ENCODE measurements at regions not wholly inside any gene's neighbourhood (a gene's known extent, or its start where the extent isn't known, plus 50 kb on each side); places are given as distances from the start of the nearest gene placed in this dataset.

DNA sequence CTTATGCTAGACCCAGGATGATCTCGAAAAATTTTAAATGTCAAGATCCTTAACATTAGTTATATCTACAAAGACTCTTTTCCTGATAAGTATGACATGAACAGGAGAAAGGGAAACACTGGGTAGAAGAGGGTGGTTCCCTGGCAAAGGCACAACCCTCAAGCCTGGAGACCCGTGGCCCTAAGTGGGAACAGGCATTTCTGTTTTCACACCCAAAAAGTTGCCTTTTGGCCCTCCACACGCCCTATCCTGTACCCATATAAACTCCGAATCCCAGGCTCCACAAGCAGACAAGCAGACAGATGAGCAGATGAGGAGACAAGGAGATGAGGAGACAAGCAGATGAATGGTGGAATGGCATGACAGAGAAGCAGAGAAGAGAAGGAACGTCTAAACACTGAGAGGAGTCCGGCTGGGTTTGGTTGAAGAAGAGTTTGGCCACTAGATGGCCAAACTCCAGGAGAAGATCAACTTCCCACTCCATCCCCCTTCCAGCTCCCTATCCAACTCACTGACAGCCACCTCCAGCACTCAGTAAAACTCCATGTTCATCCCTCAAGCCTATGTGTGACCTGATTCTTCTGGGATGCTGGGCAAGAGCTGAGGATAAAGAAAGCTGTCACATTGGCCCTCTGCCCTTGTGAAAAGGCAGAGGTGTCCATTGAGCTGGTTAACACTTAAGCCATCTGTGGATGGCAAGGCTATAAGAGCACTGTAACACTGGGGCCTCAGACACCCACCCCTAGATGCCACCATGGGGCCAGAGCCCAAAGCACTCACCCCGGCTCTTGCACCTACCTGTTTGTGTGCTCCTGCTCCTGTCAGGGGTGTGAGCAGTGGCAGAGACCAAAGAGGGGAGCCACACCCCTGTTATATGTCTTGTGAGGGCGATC is 139.6 kb upstream of the FAM20A start:
- DNase-seq (ENCODE audit: low read depth): no peak

DNA sequence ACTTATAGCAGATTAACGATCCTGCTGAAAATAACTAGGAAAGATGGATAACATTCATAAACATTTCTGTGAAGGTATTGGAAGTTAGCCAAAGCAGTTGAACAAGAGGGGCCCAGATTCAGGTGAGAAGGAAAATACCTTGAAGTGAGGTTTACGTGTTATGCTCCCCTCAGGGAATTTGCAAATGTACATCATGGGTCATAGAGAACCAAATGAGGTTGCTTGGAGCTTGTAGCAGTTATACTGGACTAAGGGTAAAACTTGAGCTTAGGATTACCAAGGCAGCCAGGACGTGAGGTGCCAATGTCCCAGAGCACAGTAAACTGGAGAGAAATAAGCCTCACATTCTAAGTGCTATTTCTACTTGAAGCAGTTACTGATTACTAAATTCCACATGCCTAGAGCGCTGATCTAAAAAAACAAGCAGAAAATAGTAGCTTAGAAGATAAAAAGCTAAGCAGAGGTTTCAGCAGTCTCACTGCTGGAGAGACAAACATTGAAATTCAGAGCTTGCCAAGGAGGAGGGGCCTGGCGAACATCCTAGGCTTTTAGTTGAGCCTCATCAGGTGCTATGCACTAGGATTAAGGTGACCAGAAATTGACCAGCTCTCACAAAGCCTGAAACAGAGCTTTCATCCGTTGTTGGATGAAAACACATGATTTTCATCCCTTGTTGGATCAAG is 136.7 kb upstream of the FAM20A start:
- DNase-seq (ENCODE audit: low read depth): no peak

DNA sequence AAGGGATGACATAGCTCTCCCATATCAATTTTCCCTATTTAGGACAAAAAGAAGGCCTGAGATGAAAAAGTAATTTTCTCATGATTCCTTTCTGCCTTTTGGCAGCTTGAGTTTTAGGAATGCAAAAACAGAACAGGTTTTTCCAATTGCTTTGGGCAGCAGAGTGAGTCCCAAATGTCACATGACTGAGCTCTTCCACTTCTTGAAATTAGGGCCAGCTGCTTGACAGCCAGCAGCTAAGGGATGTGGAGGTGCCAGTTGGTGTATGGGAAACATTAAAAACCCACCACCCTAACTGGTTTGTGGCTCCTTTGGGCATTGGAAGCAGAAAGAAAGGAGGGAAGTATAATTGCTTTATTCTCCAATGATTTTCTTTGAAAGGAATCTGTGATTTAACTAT is 133.8 kb upstream of the FAM20A start:
- no peak for DNase-seq (ENCODE audit: low read depth)

DNA sequence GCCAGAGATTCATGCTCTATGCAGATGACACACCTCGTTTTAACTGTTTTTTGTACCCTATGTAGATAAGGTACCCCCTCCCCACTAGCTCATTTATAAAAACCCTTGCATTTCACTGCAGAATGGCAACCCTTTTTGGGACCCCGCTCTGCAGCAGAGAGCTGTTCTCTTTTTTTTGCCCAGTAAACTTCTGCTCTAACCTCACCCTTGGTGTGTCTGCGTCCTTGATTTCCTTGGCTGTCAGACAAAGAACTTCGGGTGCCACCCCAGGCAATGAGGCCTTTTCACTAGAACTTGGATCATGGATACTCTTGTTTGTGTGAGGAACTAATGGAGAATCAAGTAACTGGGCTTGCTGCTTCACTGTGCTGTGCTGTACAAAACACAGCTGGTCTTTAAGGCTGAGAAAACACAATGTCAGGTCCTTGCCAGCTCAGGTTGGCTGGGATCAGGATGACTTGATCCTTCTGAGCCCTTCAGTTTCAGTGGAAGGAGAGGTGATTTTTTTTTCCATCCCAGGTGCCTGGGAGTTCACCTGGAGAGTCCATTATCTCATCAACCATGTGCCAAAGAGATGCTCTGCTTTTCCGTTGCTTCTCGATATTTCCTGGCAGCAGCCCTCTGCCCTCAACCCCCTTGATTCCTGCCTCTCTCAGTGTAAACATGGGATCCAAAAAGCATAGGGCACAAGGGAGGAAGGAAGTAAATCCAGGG is 133.2 kb upstream of the FAM20A start:
- DNase-seq (ENCODE audit: low read depth): no peak

DNA sequence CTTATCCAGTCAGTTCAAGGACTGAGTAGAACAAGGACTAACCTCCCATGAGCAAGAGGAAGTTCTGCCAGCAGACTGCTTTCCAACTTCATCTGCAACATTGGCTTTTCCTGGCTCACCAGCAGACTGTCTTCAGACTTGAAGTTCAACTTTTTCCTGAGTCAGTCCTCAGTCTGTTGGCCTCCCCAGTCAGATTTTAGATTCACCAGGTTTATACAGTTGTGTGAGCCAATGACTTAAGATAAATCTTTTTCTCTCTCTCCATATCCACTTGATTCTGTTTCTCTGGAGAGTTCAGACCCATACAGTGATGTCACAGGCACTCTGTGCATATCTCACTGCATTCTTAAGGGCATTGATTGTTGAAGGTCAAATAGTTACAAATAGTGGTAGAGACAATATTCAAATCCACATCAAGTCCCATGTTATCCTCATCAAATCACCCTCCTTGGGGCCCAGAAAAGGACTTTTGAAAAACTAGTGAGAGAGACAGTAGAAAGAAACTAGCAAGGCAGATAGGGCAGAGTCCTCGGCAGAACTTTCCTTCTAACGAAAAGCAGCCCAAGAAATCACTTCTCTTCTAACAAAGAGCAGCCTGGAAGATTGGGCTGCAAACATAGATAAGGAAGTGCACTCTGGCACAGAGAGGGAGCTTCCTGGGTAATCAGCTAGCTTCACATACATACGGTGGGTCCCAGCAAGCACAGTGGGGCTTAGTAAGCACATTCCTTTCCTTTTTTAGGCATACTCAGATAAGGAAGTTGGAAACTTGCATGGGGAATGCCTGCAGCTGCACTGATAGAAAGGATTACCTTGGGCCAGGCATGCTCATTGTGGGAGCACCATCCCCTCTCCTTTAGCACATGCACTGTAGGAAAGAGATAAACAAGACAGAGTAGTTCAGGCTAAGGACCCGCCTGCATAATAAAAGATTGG is 132.3 kb upstream of the FAM20A start:
- DNase-seq (ENCODE audit: low read depth): no peak

DNA sequence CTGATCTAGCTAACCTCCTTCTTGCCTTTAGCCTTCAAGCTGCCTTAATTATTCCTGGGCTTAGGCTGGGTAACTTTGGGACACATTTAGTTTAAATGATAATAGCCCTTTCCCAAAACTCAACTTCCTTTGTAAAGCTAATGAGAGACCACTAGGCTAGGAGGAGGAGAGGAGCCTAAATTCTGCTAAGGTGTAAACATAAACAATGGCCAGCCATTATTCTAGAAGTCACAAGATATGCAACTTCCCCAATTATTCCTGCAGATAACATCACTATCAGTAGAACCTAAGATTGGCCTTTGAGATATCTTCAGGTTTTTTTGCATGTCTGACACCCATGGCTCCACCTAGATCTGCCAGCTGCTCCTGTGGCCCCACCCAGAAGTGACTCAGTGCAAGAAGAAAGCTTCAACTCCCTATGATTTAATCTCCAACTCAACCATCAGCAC is 131.2 kb upstream of the FAM20A start:
- DNase-seq (ENCODE audit: low read depth): no peak

DNA sequence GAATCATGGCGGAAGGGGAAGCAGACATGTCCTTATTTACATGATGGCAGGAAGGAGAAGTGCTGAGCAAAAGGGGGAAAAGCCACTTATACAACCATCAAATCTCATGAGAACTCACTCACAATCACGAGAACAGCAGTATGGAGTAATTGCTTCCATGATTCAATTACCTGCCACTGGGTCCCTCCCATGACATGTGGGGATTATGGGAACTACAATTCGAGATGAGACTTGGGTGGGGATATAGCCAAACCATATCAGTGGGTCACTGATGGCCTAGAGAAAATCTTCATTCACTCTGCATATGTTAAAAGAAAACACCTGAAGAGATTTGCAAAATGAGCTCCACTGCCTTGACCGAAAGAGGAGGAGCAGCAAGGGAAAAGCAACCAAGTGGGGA is 130.3 kb upstream of the FAM20A start:
- DNase-seq (ENCODE audit: low read depth): no peak

DNA sequence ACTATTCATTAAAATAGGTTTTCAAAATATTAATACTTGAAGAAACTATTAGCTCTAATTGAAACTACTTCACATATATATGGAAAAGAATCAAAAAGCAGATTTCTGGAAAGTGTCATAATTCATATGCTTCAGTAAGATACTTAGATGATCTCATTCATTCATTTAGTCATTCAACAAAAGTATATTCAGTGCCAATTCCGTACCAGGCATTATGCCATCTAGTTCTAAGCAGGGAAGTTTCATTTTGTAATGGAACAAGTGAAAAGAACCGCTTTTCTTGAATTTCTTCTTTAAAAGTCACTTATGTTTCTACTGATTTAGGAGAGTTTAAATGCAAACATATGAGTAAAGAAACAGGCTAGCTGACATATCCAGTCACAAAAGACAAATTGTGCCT is 118.3 kb upstream of the FAM20A start:
- DNase-seq (ENCODE audit: low read depth): no peak

DNA sequence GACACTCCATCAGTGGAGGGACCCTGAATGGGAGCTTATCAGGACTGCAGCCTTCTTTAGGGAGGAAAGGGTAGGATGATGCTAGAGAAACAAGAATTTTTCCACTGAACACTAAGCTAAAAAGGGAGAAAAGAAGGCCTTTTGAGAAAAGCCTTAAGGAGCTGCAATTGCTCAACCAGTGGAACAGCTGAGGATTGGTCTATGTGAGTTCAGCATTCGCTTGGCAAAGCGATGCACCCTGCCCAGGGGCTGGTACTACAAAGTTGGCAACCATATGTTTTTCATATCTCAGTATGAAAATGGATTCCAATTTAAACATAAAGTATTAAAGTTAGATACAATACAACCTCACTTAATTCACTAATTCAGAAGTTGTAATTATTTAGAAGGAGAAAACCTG is 117.8 kb upstream of the FAM20A start:
- no peak for DNase-seq (ENCODE audit: low read depth)

DNA sequence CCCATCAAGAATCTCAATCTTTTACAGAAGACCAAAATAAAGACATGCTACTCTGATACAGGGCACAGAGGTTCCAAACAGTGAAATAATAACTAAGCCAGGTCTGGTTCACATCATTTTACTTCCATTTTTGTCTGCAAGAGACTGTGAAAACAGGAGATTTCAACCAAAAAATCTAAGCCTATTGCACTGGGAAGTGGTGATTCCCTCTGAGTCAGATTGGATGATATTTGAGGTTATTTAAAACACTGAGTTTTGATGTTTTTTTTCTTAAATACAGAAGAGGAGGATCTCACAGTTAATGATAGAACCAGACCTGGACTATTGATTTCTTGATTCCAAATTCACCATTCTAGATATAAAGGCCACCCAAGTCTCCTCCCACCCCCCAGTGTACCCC is 117.3 kb upstream of the FAM20A start:
- no peak for DNase-seq (ENCODE audit: low read depth)

DNA sequence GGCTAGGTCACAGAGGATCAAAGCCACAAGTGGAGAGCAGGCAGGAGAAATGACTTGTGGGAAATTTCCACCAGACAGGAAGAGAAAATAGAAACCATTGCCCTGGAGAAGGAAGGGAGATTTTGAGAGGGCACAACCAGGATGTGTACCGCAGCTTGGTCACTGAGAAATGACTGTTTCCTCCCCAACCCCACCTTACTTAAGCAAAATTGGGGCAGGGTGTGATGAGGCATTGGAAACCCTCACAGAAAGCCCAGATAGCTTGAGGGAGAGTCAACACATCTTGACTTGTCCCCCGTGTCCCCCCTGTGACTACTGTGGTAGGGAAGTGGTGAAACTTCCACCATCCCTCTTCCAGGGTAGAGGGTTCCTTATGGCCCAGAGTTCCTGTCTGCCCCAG is 113.5 kb upstream of the FAM20A start:
- no peak for DNase-seq (ENCODE audit: low read depth)

DNA sequence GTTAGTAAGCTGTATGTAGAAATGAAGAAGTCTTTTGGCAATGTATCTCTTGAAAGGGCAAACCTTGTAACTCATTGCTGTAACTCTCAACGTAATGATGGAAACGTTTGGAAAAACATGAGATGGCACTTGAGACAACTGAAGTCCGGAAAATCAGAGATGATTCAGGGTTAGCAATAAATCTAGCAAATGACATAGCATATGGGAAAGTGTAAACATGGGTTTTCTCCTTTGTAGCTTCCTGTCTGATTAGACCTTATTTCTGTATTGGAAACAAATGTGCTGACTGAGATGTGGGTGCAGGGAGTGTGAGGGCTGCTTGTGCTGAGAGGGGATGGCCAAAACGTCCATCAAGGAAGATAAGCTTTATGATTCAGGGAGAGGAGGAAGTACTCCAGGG is 110.7 kb upstream of the FAM20A start:
- no peak for DNase-seq (ENCODE audit: low read depth)

DNA sequence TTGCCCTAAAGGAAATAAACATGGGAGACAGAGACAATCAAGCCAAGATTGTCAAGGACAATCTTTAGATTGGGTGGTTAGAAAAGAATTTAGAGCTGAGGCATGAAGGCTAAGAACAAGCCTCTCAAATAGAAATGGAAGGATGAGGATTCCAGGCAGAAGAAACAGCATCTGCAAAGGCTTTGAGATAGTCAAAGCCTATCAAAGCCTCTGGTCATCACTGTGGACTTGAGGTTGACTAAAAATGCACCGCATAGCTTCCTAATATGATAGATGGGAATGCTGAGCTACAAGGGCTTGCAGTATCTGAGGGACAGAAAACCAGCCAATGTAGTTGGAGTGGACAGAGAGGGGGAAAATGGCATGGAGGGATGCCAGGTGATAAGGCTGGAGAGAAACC is 109.8 kb upstream of the FAM20A start:
- DNase-seq (ENCODE audit: low read depth): no peak

DNA sequence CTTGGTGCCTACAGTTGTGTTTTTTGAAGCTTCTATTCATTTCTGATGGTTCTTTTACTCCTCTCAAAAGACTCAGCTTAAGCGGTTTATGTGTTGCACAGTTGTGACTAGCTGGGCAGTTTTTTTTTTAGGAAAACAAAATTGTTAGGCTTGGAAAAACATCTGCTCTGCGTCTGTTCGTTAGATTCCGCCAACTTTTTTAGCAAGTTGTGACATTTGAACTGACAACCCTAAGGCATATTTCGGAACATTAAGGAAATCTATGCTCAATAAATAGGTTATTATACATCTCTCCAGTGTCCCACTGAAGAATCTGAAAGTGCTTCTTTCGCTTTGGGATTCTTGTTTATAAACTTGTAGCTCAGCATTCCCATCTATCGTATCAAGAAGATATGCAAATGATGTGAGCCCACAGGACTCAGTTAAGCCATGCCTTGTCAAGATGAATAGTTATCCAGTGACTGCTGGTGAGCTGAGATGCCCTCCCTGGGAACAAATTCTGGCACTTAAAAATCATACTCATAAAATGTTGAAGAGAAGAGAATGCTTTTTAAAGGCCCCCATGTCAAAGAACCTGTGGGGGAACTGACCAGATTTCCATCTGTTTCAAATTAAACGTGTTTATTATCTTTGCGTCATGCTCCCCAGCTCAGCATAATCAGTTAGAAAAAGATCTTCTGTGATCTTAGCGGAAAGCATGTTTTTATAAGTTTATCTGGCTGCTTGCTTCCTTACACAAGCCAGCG is 109.0 kb upstream of the FAM20A start:
- no peak for DNase-seq (ENCODE audit: low read depth)

DNA sequence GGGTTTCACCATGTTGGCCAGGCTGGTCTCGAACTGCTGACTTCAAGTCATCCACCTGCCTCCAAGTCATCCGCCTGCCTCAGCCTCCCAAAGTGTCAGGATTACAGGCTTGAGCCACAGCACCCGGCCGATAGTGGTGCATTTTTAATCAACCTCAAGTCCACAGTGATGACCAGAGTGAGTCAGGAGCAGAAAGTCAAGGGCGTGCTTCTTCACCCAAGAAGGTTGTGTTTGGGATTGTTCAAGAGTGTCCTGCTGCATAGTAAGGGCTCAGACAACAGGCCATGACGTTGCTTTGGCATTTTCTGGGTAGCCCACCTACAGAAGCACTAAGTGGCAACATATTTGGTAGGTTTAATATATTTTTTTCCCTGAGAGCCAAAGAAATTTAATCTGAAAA is 108.3 kb upstream of the FAM20A start:
- no peak for DNase-seq (ENCODE audit: low read depth)

DNA sequence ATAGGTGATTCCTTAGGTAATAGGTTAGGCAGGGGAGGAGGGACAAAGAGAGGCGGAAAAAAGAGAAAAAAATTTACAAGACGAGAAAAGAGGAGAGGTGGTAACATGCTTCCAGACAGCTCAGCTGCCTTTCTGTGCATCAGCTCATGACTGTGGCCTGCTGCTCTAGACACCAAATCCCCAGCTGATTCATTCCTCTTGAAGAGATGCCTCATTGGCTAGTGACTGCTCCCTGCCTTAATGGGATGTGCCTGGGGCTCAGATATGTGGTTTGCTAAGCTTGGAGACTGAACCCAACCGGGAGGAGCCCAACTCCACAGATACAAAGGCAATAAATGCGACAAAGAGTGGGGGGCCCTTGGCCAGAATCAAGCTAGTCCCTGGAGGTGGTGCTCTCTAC is 105.9 kb upstream of the FAM20A start:
- no peak for DNase-seq (ENCODE audit: low read depth)

DNA sequence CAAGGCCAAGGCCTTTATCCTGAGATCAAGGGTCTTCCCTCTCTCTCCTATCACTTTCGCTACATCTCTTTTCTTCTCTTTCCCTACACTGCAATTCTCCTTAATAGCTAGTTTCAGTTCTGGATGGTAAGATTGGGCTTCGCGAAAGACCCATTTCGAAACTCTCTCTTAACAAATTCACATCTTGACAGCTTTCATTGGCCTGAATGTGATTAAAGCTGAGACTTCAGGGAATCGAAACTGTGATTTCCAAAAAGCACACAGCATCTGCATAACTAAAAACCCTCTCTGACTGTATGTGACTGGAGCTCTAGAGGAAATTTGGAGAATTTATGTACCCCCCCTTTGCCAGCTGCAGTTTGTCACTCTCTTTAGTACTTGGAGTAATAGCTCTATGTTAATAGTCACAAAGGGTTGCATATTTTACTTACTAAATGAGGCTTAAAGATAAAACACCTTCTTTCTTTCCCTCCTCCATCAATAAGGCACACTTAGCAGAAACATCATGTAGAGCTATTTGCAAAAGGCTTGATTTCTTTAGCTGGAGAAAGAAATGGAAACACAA is 105.3 kb upstream of the FAM20A start:
- DNase-seq (ENCODE audit: low read depth): no peak

DNA sequence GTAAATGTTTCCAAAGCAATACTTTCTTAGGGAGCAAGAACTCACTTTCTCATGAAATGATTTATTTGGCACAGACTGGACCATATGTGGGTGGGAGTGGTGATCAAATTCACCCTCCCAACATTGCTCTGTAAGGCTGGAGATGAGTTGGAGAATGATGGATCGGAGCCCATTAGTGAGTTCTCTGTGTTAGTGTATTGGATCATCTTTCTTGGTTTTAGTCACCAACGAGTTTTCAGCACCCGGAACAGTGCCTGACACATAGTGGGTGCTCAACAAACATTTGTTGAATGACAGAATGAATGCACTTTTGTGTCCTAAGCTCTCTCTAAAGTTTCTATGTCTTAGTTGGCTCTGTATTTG is 104.5 kb upstream of the FAM20A start:
- DNase-seq (ENCODE audit: low read depth): no peak

DNA sequence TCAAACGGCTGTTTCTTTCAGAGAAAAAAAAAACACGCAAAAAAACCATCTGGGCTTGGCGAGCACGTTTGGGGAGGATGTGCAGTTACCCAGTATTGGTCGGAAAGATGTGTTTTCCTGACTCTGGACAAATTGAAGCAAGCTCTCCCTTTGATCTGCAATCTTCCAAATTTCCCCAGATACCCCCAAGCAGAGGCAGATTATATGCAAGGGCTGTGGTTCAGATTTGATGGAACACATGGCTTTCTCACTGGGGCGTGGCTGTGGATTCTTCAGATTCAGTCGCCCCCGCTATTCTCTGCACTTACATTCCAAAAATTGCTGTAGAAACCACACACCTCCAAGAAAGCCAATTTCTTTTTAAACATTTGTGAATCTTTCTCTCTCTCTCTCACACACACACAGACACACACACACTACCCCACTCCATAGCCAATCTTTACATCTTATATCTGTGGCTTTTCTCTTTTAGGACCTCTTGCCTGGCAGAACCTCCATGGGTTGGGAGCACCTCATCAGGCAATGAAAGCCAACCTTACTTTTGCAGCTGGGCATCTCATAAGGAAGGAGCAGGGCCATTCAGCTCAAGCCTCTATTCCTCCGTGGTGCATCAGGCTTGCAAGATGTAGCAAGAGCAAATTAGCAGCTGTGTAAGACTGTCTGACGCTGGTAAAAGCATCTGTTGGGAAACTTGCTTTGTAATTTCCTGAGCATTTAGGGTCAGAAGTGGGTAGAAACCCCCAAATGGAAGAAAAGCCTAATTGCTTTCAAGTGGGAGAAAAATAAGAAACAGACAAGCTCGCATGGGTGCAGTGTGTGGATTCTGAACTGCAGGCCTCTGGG is 103.9 kb upstream of the FAM20A start:
- no peak for DNase-seq (ENCODE audit: low read depth)

DNA sequence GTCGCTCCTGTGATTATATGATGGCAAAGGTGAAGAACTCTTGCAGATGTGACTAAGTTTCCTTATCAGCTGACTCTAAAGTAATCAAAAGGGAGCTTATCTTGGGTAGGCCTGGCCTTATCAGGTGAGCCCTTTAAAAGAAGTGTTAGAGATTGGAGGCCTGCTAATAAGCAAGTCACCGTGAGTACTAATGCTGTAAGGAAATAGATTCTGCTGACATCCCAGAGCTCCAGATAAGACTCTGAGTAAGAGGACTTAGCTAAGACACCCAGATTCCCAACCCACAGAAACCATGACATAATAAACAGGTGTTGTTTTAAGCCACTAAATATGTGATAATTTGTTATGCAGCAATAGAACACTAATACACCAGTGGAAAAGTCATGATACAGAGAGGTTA is 99.9 kb upstream of the FAM20A start:
- DNase-seq (ENCODE audit: low read depth): no peak

Measured in HS-5 (cell line).